H1 (cell line): ENCODE measurements at regions not wholly inside any gene's neighbourhood (a gene's known extent, or its start where the extent isn't known, plus 50 kb on each side); places are given as distances from the start of the nearest gene placed in this dataset.

ENCODE experiments used
- CTCF ChIA-PET: fragments of 300-600 bp; sonication (Branson Sonifier 250); formaldehyde crosslinking; loops from one replicate; lab custom pipeline; 2021; ENCODE audit not compliant: partially characterized antibody; lab: Charles Lee
- POLR2A ChIA-PET: fragments of 300-600 bp; sonication (Branson Sonifier 250); formaldehyde crosslinking; loops from one replicate; lab custom pipeline; 2021; ENCODE audit warnings: inconsistent platforms; ENCODE audit not compliant: partially characterized antibody; lab: Charles Lee
- DNase-seq, 2 experiments: peaks; one replicate each; pipeline versions ENCODE4 v3.0.0 to v3.0.0-alpha.2; 2010 to 2022; ENCODE audit warnings: low spot score in 2 of 2, low read depth in 1 of 2, mixed read lengths in 1 of 2
- FAIRE-seq: peaks from 2 replicates; lab custom pipeline; 2011; peaks lifted over from hg19 to GRCh38; lab: Jason Lieb, UNC
- H2AFZ ChIP-seq: 2 replicates; pipeline ENCODE4 v1.8.1; 2012; ENCODE audit warnings: low read length, inconsistent platforms
- H2AK5ac ChIP-seq: 2 replicates; pipeline ENCODE4 v1.6.1; 2013; ENCODE audit warnings: low read depth, low read length
- H2BK120ac ChIP-seq: replicated peaks from 2 replicates; pipeline ENCODE3; 2013; ENCODE audit warnings: low read depth, low read length, inconsistent platforms
- H2BK12ac ChIP-seq: 2 replicates; pipeline ENCODE4 v1.6.1; 2013; ENCODE audit warnings: low read depth, low read length
- H2BK15ac ChIP-seq: 2 replicates; pipeline ENCODE4 v1.6.1; 2013; ENCODE audit warnings: low read length
- H2BK20ac ChIP-seq: 2 replicates; pipeline ENCODE4 v1.6.1; 2013; ENCODE audit warnings: low read length
- H2BK5ac ChIP-seq: 2 replicates; pipeline ENCODE4 v1.6.1; 2013; ENCODE audit warnings: low read depth, low read length
- H3K14ac ChIP-seq: 2 replicates; pipeline ENCODE4 v1.6.1; 2013; ENCODE audit warnings: inconsistent platforms; ENCODE audit not compliant: insufficient read length
- H3K18ac ChIP-seq: 2 replicates; pipeline ENCODE4 v1.6.1; 2013; ENCODE audit warnings: low read length; ENCODE audit errors: extremely low read depth
- H3K23ac ChIP-seq: 2 replicates; pipeline ENCODE4 v1.6.1; 2013; ENCODE audit warnings: inconsistent platforms; ENCODE audit not compliant: insufficient read length
- H3K23me2 ChIP-seq: 2 replicates; pipeline ENCODE4 v1.6.1; 2013; ENCODE audit warnings: low read depth, low read length
- H3K27ac ChIP-seq: 2 replicates; pipeline ENCODE4 v1.6.1; 2011; ENCODE audit warnings: low read depth, low read length, inconsistent platforms
- H3K27me3 ChIP-seq, 4 experiments: replicated peaks in 1 of 4; 1 replicate in 1 of 4; 2 replicates in 3 of 4; pipeline versions ENCODE4 v1.6.1 to v1.8.1; 2011 to 2013; ENCODE audit warnings: low read length in 3 of 4, mild to moderate bottlenecking in 3 of 4, inconsistent platforms in 2 of 4, mixed read lengths in 2 of 4, moderate library complexity in 1 of 4; ENCODE audit not compliant: control insufficient read depth in 3 of 4, insufficient read depth in 3 of 4; ENCODE audit errors: extremely low read depth in 1 of 4
- H3K36me3 ChIP-seq, 4 experiments: 2 replicates each; pipeline versions ENCODE4 v1.6.1 to v1.8.1; 2011 to 2013; ENCODE audit warnings: mild to moderate bottlenecking in 4 of 4, low read length in 3 of 4, moderate library complexity in 2 of 4, control low read depth in 1 of 4, inconsistent platforms in 1 of 4; ENCODE audit not compliant: insufficient read depth in 4 of 4, control insufficient read depth in 2 of 4
- H3K4ac ChIP-seq: replicated peaks from 2 replicates; pipeline ENCODE3; 2013; ENCODE audit warnings: low read length, low read depth, mixed read lengths, inconsistent platforms; ENCODE audit not compliant: insufficient read length
- H3K4me1 ChIP-seq, 4 experiments: replicated peaks in 1 of 4; 1 replicate in 1 of 4; 2 replicates in 3 of 4; pipeline versions ENCODE4 v1.6.1 to v1.8.1; 2011 to 2013; ENCODE audit warnings: low read length in 3 of 4, inconsistent platforms in 2 of 4, mixed read lengths in 1 of 4; ENCODE audit not compliant: insufficient read depth in 4 of 4, control insufficient read depth in 3 of 4
- H3K4me2 ChIP-seq, 2 experiments: 2 replicates each; pipeline versions ENCODE4 v1.6.1 to v1.8.1; 2011 to 2013; ENCODE audit warnings: low read depth in 2 of 2, low read length in 2 of 2, control low read depth in 1 of 2, inconsistent platforms in 1 of 2, mild to moderate bottlenecking in 1 of 2; ENCODE audit not compliant: insufficient read depth in 1 of 2
- H3K4me3 ChIP-seq, 4 experiments: fragments of 200-600, 300-600 bp in 1 of 4; sonication (generic), shearing (Covaris generic), sonication (Bioruptor Twin) in 1 of 4; 2 replicates each; pipeline versions ENCODE4 v1.5.1 to v1.8.1; 2011 to 2016; ENCODE audit warnings: low read length in 4 of 4, low read depth in 3 of 4, control low read depth in 2 of 4, inconsistent platforms in 2 of 4, mild to moderate bottlenecking in 2 of 4, mixed read lengths in 1 of 4, moderate library complexity in 1 of 4; ENCODE audit not compliant: insufficient read depth in 2 of 4; ENCODE audit errors: extremely low read depth in 1 of 4
- H3K56ac ChIP-seq: replicated peaks from 2 replicates; pipeline ENCODE3; 2013; ENCODE audit warnings: low read depth, mild to moderate bottlenecking, mixed read lengths, low read length, inconsistent platforms; ENCODE audit not compliant: insufficient read length
- H3K79me1 ChIP-seq: 2 replicates; pipeline ENCODE4 v1.6.1; 2013; ENCODE audit warnings: low read depth, low read length, control low read depth
- H3K79me2 ChIP-seq, 2 experiments: 2 replicates each; pipeline versions ENCODE4 v1.6.1 to v1.8.1; 2012 to 2013; ENCODE audit warnings: low read length in 2 of 2, mild to moderate bottlenecking in 2 of 2, inconsistent platforms in 1 of 2; ENCODE audit not compliant: insufficient read depth in 2 of 2, control insufficient read depth in 1 of 2
- H3K9ac ChIP-seq, 4 experiments: replicated peaks in 1 of 4; 1 replicate in 1 of 4; 2 replicates in 3 of 4; pipeline versions ENCODE4 v1.6.1 to v1.8.1; 2011 to 2013; ENCODE audit warnings: low read depth in 3 of 4, low read length in 3 of 4, control low read depth in 2 of 4, mild to moderate bottlenecking in 2 of 4, moderate library complexity in 2 of 4, inconsistent platforms in 1 of 4; ENCODE audit errors: extremely low read depth in 1 of 4
- H3K9me3 ChIP-seq, 2 experiments: 2 replicates each; pipeline versions ENCODE4 v1.6.1 to v1.8.1; 2012 to 2013; ENCODE audit warnings: mild to moderate bottlenecking in 2 of 2, moderate library complexity in 2 of 2, control low read depth in 1 of 2, inconsistent platforms in 1 of 2, low read depth in 1 of 2, low read length in 1 of 2, mixed read lengths in 1 of 2; ENCODE audit not compliant: insufficient read depth in 2 of 2
- H4K20me1 ChIP-seq, 2 experiments: replicated peaks in 1 of 2; 2 replicates each; pipeline versions ENCODE3 to v1.8.1; 2011 to 2013; ENCODE audit warnings: inconsistent platforms in 2 of 2, low read length in 2 of 2, mild to moderate bottlenecking in 1 of 2; ENCODE audit not compliant: insufficient read depth in 2 of 2, control insufficient read depth in 1 of 2
- H4K5ac ChIP-seq: 2 replicates; pipeline ENCODE4 v1.6.1; 2013; ENCODE audit warnings: low read length, low read depth, mixed read lengths, inconsistent platforms; ENCODE audit not compliant: insufficient read length
- H4K8ac ChIP-seq: 2 replicates; pipeline ENCODE4 v1.8.0; 2013; ENCODE audit warnings: mild to moderate bottlenecking, moderate library complexity, low read length, inconsistent platforms; ENCODE audit not compliant: insufficient read depth; ENCODE audit errors: extremely low read depth
- H4K91ac ChIP-seq: replicated peaks from 2 replicates; pipeline ENCODE3; 2013; ENCODE audit warnings: low read length, mixed read lengths, inconsistent platforms; ENCODE audit not compliant: insufficient read length
- ASH2L ChIP-seq: fragments of 200-600, 300-600 bp; sonication (generic); IDR thresholded peaks from one replicate; pipeline ENCODE4 v1.7.1; 2017; ENCODE audit warnings: low read length
- BRCA1 ChIP-seq: IDR thresholded peaks from 2 replicates; pipeline ENCODE4 v1.6.1; 2012; ENCODE audit warnings: low read depth, low read length, improper control_type of control experiment
- EZH2 ChIP-seq: fragments of 200-600 bp; sonication (generic); IDR thresholded peaks from 2 replicates; pipeline ENCODE4 v1.7.1; 2012; ENCODE audit warnings: low read depth, mild to moderate bottlenecking, moderate library complexity, low read length, inconsistent platforms; ENCODE audit not compliant: severe bottlenecking
- MAFK ChIP-seq: IDR thresholded peaks from 2 replicates; pipeline ENCODE4 v1.6.1; 2012; ENCODE audit warnings: low read depth, mild to moderate bottlenecking, improper control_type of control experiment, low read length
- SUZ12 ChIP-seq: fragments of 200-600 bp; sonication (generic); IDR thresholded peaks from 2 replicates; pipeline ENCODE4 v1.6.1; 2012; ENCODE audit warnings: mild to moderate bottlenecking, inconsistent platforms, low read length, moderate library complexity, mixed read lengths
- WGBS, 2 experiments: shearing (Covaris generic) in 1 of 2; methylation state at CpG; one replicate each; pipeline versions ENCODE4 v1.1.6 to v1.1.7; 2013 to 2015; ENCODE audit warnings: low lambda C conversion rate in 2 of 2, mixed read lengths in 2 of 2, inconsistent platforms in 1 of 2, low coverage in 1 of 2, missing lambda C conversion rate in 1 of 2; ENCODE audit not compliant: insufficient replicate concordance in 2 of 2, insufficient coverage in 1 of 2, insufficient read length in 1 of 2; ENCODE audit errors: extremely low coverage in 1 of 2, missing lambda C conversion rate in 1 of 2; 5-methylcytosine and 5-hydroxymethylcytosine counted together

DNA sequence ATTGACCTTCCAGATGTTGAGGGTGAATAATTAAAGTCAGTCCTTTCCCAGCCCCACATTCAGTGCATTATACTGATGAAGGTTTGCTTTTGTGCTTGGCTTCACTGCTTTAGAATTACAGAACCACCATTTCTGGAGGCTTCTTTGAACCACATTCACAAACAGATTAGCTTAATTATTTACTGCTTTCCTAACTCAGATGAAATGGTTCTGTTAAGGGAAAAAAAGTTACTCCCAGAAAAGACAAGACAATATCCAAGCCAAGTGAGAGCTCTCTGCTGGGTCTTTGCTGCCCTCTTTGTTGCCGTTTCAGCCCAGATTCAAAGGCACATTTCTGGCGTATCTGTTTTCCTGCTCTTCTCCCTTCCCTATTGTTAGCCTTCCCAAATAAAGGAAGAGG is 188.9 kb downstream of the AHR start:
- H3K23me2 ChIP-seq: no peaks in the 10 kb centered on the region
- H3K23ac ChIP-seq: no peak overlapping the region
- DNase-seq: no peak
- POLR2A ChIA-PET: no interaction called here
- H3K79me2 ChIP-seq: no peaks in the 10 kb centered on the region
- no peak overlapping the region for H3K14ac ChIP-seq
- no peak overlapping the region for H3K4ac ChIP-seq
- no peak overlapping the region for H4K8ac ChIP-seq
- TF ChIP-seq EZH2: no peak
- no peak for TF ChIP-seq ASH2L
- no peak for TF ChIP-seq MAFK
- TF ChIP-seq SUZ12: no peak
- TF ChIP-seq BRCA1: no peak
- TF ChIP-seq, all 59 proteins: peak for 0
- H4K20me1 ChIP-seq: no peaks in the 10 kb centered on the region
- no peak overlapping the region; the same call in 1 of the 2 replicates for H2AFZ ChIP-seq
- no peak overlapping the region for H4K91ac ChIP-seq
- no peak overlapping the region for H3K4me3 ChIP-seq
- H2BK15ac ChIP-seq: no peak overlapping the region; the same call in 1 of the 2 replicates
- 88% methylated on average over 2 of the region's 2 CpGs; no CpG with 5 or more reads in 1 of the 2 experiments for WGBS, 2 experiments
- no peak overlapping the region for H3K9ac ChIP-seq
- no peak overlapping the region for H2BK120ac ChIP-seq
- 0 out of 7 replicates have a peak, but pooled peaks cover 0 to 2% (median 0%) of the 10 kb centered on the region in 4 experiments for H3K4me1 ChIP-seq
- no peak overlapping the region for H3K4me2 ChIP-seq
- H3K18ac ChIP-seq: 0 out of 2 replicates have a peak overlapping the region, but pooled peaks have one; percentile 34
- no peak overlapping the region for H2BK12ac ChIP-seq
- CTCF ChIA-PET: interaction anchor here (2.3 kb wide), 1 partner anchor 11 kb away, joined by 10 read pairs; no protein-coding TSS in a partner anchor
- no peak overlapping the region for H3K56ac ChIP-seq
- H2BK20ac ChIP-seq: no peak overlapping the region
- no peaks in the 10 kb centered on the region for H3K79me1 ChIP-seq
- no peak overlapping the region for H2BK5ac ChIP-seq
- H3K27ac ChIP-seq: no peak overlapping the region
- H3K9me3 ChIP-seq: no peaks in the 10 kb centered on the region
- no peak overlapping the region for H2AK5ac ChIP-seq
- H3K27me3 ChIP-seq: no peaks in the 10 kb centered on the region
- no peak for FAIRE-seq
- no peaks in the 10 kb centered on the region for H3K36me3 ChIP-seq
- H4K5ac ChIP-seq: no peak overlapping the region
